Uterus (tissue), 3 donors: ENCODE measurements at regions not wholly inside any gene's neighbourhood (a gene's known extent, or its start where the extent isn't known, plus 50 kb on each side); places are given as distances from the start of the nearest gene placed in this dataset.

ENCODE experiments used
- DNase-seq, 2 donors: peaks; one replicate each; pipeline ENCODE4 v3.0.0-alpha.2; 2019 to 2020
- H3K27ac ChIP-seq, 2 donors: fragments of 200-600 bp; sonication (generic); 1 replicate in 1 of 2; 2 replicates in 1 of 2; pipeline ENCODE4 v1.5.1; 2016 to 2018
- H3K27me3 ChIP-seq, 2 donors: fragments of 200-600 bp; sonication (generic); one replicate each; pipeline ENCODE4 v1.5.1; 2018 to 2019; ENCODE audit warnings: control low read depth in 1 of 2
- H3K36me3 ChIP-seq, 2 donors: fragments of 200-600 bp; sonication (generic); one replicate each; pipeline ENCODE4 v1.5.1; 2019; ENCODE audit warnings: control low read depth in 1 of 2
- H3K4me1 ChIP-seq, 2 donors: fragments of 200-600 bp; sonication (generic); one replicate each; pipeline ENCODE4 v1.5.1; 2018 to 2019; ENCODE audit warnings: control low read depth in 1 of 2
- H3K4me3 ChIP-seq, 2 donors: fragments of 200-600 bp; sonication (generic); 1 replicate in 1 of 2; 2 replicates in 1 of 2; pipeline ENCODE4 v1.5.1; 2018 to 2019; ENCODE audit warnings: mild to moderate bottlenecking in 1 of 2
- H3K9me3 ChIP-seq, 2 donors: fragments of 200-600 bp; sonication (generic); one replicate each; pipeline ENCODE4 v1.5.1; 2019; ENCODE audit warnings: control low read depth in 1 of 2
- POLR2A ChIP-seq, 2 donors: fragments of 450-650 bp; IDR thresholded peaks; one replicate each; pipeline ENCODE4 v1.6.1; 2016; ENCODE audit warnings: antibody characterized with exemption in 2 of 2, mild to moderate bottlenecking in 1 of 2, moderate library complexity in 1 of 2
- intact Hi-C: fragments of 100-400 bp; cut with DNase I; formaldehyde crosslinking; loops from one replicate; pipeline ENCODE4 v1.15.1; 2023; ENCODE audit warnings: low total_unique reads
- TF ChIP-seq, protein P1 (sequence below), 4 experiments: fragments of 200-600 bp in 2 of 4; fragments of 450-650 bp in 2 of 4; sonication (generic) in 2 of 4; IDR thresholded peaks; one replicate each; pipeline ENCODE4 v1.5.1; 2016 to 2019; ENCODE audit warnings: antibody characterized with exemption in 4 of 4, mild to moderate bottlenecking in 2 of 4, moderate library complexity in 1 of 4
- donor health status: DM: yes; HTN: yes; CAD: no.

DNA sequence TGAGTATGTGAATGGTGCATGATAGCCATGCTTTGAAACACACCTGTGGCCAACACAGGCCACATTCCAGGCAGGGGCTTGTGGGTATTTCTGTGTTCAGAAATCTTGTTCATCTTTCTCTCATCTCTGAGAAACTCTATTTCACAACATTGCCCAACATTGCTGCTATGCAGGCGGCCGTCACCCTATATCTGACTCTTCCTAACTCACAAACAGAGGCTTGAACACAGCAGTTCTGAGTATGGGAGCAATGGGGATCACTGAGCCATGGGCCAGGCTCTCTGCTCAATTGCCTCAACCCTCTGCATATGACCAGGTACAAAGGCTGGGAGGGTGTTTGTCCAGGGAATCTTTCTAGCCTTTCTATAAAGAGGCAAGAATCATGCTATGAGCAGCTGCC lies 259.9 kb downstream of the BUD13 start:
- DNase-seq = no peak
- intact Hi-C loops = no loop called here
- H3K36me3 ChIP-seq = no peaks in the 10 kb centered on the region
- H3K4me1 ChIP-seq = no peaks in the 10 kb centered on the region
- TF ChIP-seq, protein P1, sequence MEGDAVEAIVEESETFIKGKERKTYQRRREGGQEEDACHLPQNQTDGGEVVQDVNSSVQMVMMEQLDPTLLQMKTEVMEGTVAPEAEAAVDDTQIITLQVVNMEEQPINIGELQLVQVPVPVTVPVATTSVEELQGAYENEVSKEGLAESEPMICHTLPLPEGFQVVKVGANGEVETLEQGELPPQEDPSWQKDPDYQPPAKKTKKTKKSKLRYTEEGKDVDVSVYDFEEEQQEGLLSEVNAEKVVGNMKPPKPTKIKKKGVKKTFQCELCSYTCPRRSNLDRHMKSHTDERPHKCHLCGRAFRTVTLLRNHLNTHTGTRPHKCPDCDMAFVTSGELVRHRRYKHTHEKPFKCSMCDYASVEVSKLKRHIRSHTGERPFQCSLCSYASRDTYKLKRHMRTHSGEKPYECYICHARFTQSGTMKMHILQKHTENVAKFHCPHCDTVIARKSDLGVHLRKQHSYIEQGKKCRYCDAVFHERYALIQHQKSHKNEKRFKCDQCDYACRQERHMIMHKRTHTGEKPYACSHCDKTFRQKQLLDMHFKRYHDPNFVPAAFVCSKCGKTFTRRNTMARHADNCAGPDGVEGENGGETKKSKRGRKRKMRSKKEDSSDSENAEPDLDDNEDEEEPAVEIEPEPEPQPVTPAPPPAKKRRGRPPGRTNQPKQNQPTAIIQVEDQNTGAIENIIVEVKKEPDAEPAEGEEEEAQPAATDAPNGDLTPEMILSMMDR (IDR thresholded peaks at IDR 0.05) = no peak
- no peak for TF ChIP-seq POLR2A (IDR thresholded peaks at IDR 0.05)
- no peaks in the 10 kb centered on the region for H3K9me3 ChIP-seq
- H3K27me3 ChIP-seq = no peaks in the 10 kb centered on the region
- H3K4me3 ChIP-seq = no peak overlapping the region
- no peak overlapping the region for H3K27ac ChIP-seq

- TF ChIP-seq, protein P1 (IDR thresholded peaks at IDR 0.05) = no peak
- no peak for TF ChIP-seq POLR2A (IDR thresholded peaks at IDR 0.05)
- Histone ChIP-seq H3K27me3 (no peaks in the 10 kb centered on the region), H3K4me3 (no peak overlapping the region), H3K4me1 (no peaks in the 10 kb centered on the region), H3K9me3 (no peaks in the 10 kb centered on the region), H3K27ac (no peak overlapping the region), H3K36me3 (no peaks in the 10 kb centered on the region)
- intact Hi-C loops = no loop called here
- DNase-seq = no peak
Measured at GRCh38 chr11:116511684-116512083, 261.1 kb downstream of the BUD13 start.

GRCh38 chr11:116510886-116511650 lies 261.7 kb downstream of the BUD13 start:
- TF ChIP-seq POLR2A (IDR thresholded peaks at IDR 0.05) = no peak
- TF ChIP-seq, protein P1 (IDR thresholded peaks at IDR 0.05) = no peak
- H3K27ac ChIP-seq = no peak overlapping the region
- H3K9me3 ChIP-seq = no peaks in the 10 kb centered on the region
- no peak for DNase-seq
- no peak overlapping the region for H3K4me3 ChIP-seq
- intact Hi-C loops = no loop called here
- no peaks in the 10 kb centered on the region for H3K27me3 ChIP-seq
- H3K36me3 ChIP-seq = no peaks in the 10 kb centered on the region
- H3K4me1 ChIP-seq = no peaks in the 10 kb centered on the region

GRCh38 chr11:116510166-116510565 lies 262.6 kb downstream of the BUD13 start:
- Histone ChIP-seq H3K27me3 (no peaks in the 10 kb centered on the region), H3K27ac (no peak overlapping the region), H3K9me3 (no peaks in the 10 kb centered on the region), H3K4me3 (no peak overlapping the region), H3K36me3 (no peaks in the 10 kb centered on the region), H3K4me1 (no peaks in the 10 kb centered on the region)
- intact Hi-C loops = no loop called here
- no peak for DNase-seq
- no peak for TF ChIP-seq POLR2A (IDR thresholded peaks at IDR 0.05)
- TF ChIP-seq, protein P1 (IDR thresholded peaks at IDR 0.05) = no peak

DNA sequence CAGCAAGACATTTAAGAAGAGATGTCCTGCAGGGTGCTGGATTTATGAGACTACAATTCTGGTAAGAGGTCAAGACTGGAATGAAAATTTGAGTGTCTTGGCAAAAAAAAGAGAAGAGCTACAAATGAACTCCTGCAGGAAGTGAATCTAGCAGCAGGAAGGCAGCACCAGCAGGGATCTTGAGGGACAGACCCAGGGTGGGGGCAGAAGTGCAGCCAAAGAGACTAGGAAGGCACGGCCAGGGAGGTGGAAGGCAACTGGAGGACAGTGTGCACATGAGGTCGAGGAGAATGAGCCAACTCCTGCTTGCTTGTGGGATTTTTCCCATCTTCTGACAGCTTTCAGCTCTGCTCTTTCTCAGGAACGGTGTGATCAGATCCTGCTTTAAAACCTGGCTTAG lies 263.2 kb downstream of the BUD13 start:
- intact Hi-C loops = no loop called here
- Histone ChIP-seq H3K27me3 (no peaks in the 10 kb centered on the region), H3K4me1 (no peaks in the 10 kb centered on the region), H3K27ac (no peak overlapping the region), H3K4me3 (no peak overlapping the region), H3K9me3 (no peaks in the 10 kb centered on the region), H3K36me3 (no peaks in the 10 kb centered on the region)
- TF ChIP-seq, protein P1 (IDR thresholded peaks at IDR 0.05) = no peak
- no peak for TF ChIP-seq POLR2A (IDR thresholded peaks at IDR 0.05)
- no peak for DNase-seq
